ENCODE measurements at regions not wholly inside any gene's neighbourhood (a gene's known extent, or its start where the extent isn't known, plus 50 kb on each side); places are given as distances from the start of the nearest gene placed in this dataset.

GRCh38 chr3:56908004-56908403 lies 106.3 kb upstream of the ARHGEF3 start:
- no peak for TF ChIP-seq OVOL2 (CRISPR knock-in tag; IDR thresholded peaks at IDR 0.05; ENCODE audit: borderline replicate concordance)
- no peak for TF ChIP-seq NR2C2 (CRISPR knock-in tag; IDR thresholded peaks at IDR 0.05)
- TF ChIP-seq NFYB (CRISPR knock-in tag; conservative IDR thresholded peaks at IDR 0.05; ENCODE audit: low read depth) = no peak
- TF ChIP-seq SMAD4 (CRISPR knock-in tag; IDR thresholded peaks at IDR 0.05) = no peak
- TF ChIP-seq ZNF317 (CRISPR knock-in tag; IDR thresholded peaks at IDR 0.05; ENCODE audit: borderline replicate concordance, low read depth) = no peak
- no peak for TF ChIP-seq SOX15 (CRISPR knock-in tag; IDR thresholded peaks at IDR 0.05)
- Mint-ChIP-seq H3K4me3 (no peak overlapping the region), H3K27ac (no peak overlapping the region), H3K36me3 (no peaks in the 10 kb centered on the region), H3K4me1 (no peaks in the 10 kb centered on the region), H3K9me3 (no peaks in the 10 kb centered on the region), H3K27me3 (ENCODE audit: low read depth) (no peaks in the 10 kb centered on the region)
- ATAC-seq (no peak), DNase-seq (ENCODE audit: low spot score) (no peak)
- ChIA-PET CTCF (no interaction called here), POLR2A (no interaction called here)

DNA sequence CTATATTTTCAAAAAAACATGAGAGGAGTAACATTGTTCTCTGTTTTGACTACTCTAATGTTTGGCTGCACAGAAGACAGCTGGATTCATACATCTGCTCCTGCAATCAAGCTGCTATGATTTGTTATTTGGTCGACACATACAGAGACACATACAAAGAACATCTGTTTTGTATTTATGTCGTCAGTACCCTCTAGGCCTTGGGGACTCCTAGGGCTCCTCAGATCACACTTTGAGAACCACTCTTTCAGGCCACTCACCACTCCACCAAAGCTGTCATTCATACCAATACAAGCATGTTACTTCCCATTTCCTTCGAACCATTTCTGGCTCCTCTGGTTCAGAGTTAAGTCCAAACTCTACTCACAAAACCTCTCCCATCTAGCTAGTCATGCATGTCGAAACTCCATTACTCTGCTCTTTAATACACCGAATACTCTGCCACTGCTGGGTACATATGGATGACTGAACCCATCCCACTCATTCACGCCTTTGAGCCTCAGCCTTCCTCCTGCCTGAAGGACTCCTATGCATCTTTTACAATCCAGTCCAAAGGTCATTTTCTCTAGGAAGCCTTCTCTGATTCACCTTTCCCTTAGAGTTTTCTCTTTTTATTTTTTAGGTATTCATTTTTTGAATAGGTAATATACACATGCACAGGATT lies 102.9 kb upstream of the ARHGEF3 start:
- DNase-seq (ENCODE audit: low spot score) (no peak), ATAC-seq (no peak)
- H3K27ac Mint-ChIP-seq = no peak overlapping the region
- no peaks in the 10 kb centered on the region for H3K36me3 Mint-ChIP-seq
- H3K27me3 Mint-ChIP-seq (ENCODE audit: low read depth) = no peaks in the 10 kb centered on the region
- H3K4me3 Mint-ChIP-seq = no peak overlapping the region
- TF ChIP-seq ARID4B (CRISPR knock-in tag; IDR thresholded peaks at IDR 0.05; ENCODE audit: borderline replicate concordance) (no peak), NFE2L1 (CRISPR knock-in tag; IDR thresholded peaks at IDR 0.05) (no peak), GRHL2 (CRISPR knock-in tag; IDR thresholded peaks at IDR 0.05; ENCODE audit: insufficient replicate concordance, severe bottlenecking) (no peak), ATF1 (CRISPR knock-in tag; IDR thresholded peaks at IDR 0.05) (no peak), SP1 (CRISPR knock-in tag; conservative IDR thresholded peaks at IDR 0.05) (no peak), ZBTB21 (CRISPR knock-in tag; IDR thresholded peaks at IDR 0.05; ENCODE audit: borderline replicate concordance) (no peak), MYBL2 (CRISPR knock-in tag; IDR thresholded peaks at IDR 0.05) (no peak), ATF6 (CRISPR knock-in tag; IDR thresholded peaks at IDR 0.05) (no peak), ATF3 (CRISPR knock-in tag; conservative IDR thresholded peaks at IDR 0.05) (no peak), TEAD1 (CRISPR knock-in tag; IDR thresholded peaks at IDR 0.05) (no peak), PRDM15 (CRISPR knock-in tag; IDR thresholded peaks at IDR 0.05) (no peak), NR1H2 (CRISPR knock-in tag; IDR thresholded peaks at IDR 0.05) (no peak), GABPB1 (CRISPR knock-in tag; IDR thresholded peaks at IDR 0.05) (no peak)
- TF ChIP-seq, protein P1, sequence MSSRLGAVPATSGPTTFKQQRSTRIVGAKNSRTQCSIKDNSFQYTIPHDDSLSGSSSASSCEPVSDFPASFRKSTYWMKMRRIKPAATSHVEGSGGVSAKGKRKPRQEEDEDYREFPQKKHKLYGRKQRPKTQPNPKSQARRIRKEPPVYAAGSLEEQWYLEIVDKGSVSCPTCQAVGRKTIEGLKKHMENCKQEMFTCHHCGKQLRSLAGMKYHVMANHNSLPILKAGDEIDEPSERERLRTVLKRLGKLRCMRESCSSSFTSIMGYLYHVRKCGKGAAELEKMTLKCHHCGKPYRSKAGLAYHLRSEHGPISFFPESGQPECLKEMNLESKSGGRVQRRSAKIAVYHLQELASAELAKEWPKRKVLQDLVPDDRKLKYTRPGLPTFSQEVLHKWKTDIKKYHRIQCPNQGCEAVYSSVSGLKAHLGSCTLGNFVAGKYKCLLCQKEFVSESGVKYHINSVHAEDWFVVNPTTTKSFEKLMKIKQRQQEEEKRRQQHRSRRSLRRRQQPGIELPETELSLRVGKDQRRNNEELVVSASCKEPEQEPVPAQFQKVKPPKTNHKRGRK (CRISPR knock-in tag; IDR thresholded peaks at IDR 0.05; ENCODE audit: borderline replicate concordance) = no peak
- TF ChIP-seq, protein P2, sequence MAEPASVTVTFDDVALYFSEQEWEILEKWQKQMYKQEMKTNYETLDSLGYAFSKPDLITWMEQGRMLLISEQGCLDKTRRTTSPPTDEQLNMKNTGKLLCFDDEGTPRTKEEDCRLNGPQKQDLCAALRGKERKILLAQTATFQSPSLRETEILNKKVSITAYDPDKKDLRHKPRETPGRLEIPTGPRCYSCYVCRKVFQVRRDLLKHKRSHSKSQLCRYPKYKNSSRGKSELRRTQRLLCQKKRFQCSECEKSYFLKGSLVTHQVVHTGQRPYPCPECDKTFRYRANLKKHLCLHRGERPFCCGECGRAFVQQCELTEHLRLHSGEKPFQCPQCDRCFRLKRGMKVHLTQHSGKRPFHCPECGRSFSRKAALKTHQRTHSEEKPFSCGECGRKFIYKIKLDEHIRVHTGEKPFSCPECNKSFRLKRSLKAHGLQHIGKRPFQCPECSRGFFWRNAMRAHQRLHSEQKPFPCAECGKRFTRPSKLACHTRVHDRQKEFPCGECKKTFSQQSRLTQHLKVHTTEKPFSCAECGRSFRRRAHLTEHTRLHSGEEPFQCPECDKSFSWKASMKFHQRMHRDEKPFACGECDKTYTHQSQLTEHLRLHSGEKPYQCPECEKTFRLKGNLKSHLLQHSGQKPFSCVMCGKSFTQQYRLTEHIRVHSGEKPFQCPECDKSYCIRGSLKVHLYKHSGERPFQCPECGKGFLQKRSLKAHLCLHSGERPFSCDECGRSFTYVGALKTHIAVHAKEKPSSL (CRISPR knock-in tag; conservative IDR thresholded peaks at IDR 0.05) = no peak
- no peaks in the 10 kb centered on the region for H3K4me1 Mint-ChIP-seq
- ChIA-PET POLR2A (no interaction called here), CTCF (no interaction called here)
- no peaks in the 10 kb centered on the region for H3K9me3 Mint-ChIP-seq
